ENCODE measurements at regions not wholly inside any gene's neighbourhood (a gene's known extent, or its start where the extent isn't known, plus 50 kb on each side); places are given as distances from the start of the nearest gene placed in this dataset.

DNA sequence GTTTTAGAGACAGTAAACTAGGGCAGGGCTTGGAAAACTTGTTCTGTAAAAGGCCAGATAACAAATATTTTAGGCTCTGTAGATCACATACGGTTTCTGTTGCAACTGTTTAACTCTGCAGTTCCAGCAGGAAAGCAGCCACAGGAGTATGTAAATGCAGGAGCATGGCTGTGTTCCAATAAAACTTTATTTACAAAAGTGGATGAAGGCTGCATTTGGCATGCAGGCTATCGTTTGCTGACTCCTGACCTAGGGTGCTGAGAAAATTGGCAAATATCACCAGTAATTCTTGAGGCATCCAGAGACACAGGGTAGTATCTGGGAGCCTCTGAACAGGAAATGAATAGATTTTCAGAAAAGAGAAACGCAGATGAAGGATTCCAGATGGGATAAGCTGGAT lies 274.0 kb downstream of the MAF start:
- ChIA-PET CTCF (no interaction called here), POLR2A (no interaction called here)
- intact Hi-C loops (cut with micrococcal nuclease; ENCODE audit: unreplicated experiment), result loop anchor here (5.0 kb wide), 1 partner anchor 49 kb away; no protein-coding TSS in a partner anchor

DNA sequence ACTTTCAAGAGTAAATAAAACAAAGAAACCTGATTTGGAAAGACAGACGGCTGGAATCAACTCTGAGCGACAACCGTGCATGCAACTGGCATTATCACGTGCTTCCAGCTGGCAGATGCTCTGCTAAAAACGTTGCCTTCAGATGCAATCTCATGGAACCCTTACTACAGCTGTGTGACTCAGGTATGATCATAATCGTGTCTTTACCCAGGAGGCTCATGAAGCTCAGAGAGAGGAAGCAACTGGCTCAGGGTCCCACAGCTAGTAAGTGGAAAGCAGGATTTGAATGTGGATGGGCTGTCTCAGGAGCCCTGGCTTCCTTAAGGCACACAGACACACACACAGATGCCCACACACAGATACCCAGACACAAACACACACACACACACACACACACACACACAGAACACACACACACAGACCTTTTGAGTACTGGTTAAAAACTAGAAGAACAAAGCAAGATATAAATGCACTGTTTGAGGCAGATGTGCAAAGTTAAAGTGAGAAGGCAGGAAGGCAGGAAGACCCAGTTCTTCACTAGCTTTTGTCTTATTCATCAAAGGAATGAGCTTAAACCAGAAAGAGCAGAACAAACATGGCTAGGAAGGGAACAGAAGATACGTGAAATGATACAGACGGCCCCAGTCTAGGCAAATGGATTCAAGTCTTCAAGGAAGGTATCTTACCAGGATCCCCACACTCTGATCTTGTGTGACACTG lies 275.2 kb downstream of the MAF start:
- Mint-ChIP-seq H3K9me3 (ENCODE audit: unreplicated experiment) (no peaks in the 10 kb centered on the region), H3K36me3 (ENCODE audit: insufficient read depth, unreplicated experiment) (no peaks in the 10 kb centered on the region), H3K4me3 (ENCODE audit: unreplicated experiment) (no peak overlapping the region), H3K27me3 (ENCODE audit: insufficient read depth, unreplicated experiment) (peaks cover 9% of the 10 kb centered on the region), H3K4me1 (ENCODE audit: low read depth, unreplicated experiment) (peaks cover 10% of the 10 kb centered on the region), H3K27ac (ENCODE audit: unreplicated experiment) (no peak overlapping the region)
- intact Hi-C loops (cut with micrococcal nuclease; ENCODE audit: unreplicated experiment), result loop anchor here (5.0 kb wide), 1 partner anchor 48 kb away; no protein-coding TSS in a partner anchor
- H3K27me3 ChIP-seq (replicated peaks; ENCODE audit: control insufficient read depth, insufficient read depth, low read length), result peaks cover 2% of the 10 kb centered on the region; the same call in 1 of the 2 replicates
- ChIA-PET POLR2A (no interaction called here), CTCF (no interaction called here)
- H3K36me3 ChIP-seq (ENCODE audit: control insufficient read depth, insufficient read depth, low read length), result no peaks in the 10 kb centered on the region
- BruUV-seq (replicated peaks), result no TSS peak
- H3K4me3 ChIP-seq (ENCODE audit: low read depth, low read length), result no peak overlapping the region
- TF ChIP-seq, protein P1, sequence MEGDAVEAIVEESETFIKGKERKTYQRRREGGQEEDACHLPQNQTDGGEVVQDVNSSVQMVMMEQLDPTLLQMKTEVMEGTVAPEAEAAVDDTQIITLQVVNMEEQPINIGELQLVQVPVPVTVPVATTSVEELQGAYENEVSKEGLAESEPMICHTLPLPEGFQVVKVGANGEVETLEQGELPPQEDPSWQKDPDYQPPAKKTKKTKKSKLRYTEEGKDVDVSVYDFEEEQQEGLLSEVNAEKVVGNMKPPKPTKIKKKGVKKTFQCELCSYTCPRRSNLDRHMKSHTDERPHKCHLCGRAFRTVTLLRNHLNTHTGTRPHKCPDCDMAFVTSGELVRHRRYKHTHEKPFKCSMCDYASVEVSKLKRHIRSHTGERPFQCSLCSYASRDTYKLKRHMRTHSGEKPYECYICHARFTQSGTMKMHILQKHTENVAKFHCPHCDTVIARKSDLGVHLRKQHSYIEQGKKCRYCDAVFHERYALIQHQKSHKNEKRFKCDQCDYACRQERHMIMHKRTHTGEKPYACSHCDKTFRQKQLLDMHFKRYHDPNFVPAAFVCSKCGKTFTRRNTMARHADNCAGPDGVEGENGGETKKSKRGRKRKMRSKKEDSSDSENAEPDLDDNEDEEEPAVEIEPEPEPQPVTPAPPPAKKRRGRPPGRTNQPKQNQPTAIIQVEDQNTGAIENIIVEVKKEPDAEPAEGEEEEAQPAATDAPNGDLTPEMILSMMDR (IDR thresholded peaks at IDR 0.05; ENCODE audit: insufficient read depth in 1 of 2, low read depth in 1 of 2, low read length in 1 of 2, severe bottlenecking in 1 of 2, unreplicated experiment in 1 of 2), result no peak
- DNase-seq, result no peak
- H3K4me1 ChIP-seq, result peaks cover 10% of the 10 kb centered on the region
- H3K9me3 ChIP-seq, result no peaks in the 10 kb centered on the region

More for the DNA sequence above, 274.0 kb downstream of the MAF start:
- no peaks in the 10 kb centered on the region for H3K36me3 Mint-ChIP-seq (ENCODE audit: insufficient read depth, unreplicated experiment)
- peaks cover 18% of the 10 kb centered on the region for H3K4me1 Mint-ChIP-seq (ENCODE audit: low read depth, unreplicated experiment)
- Histone ChIP-seq H3K4me3 (ENCODE audit: low read depth, low read length) (no peak overlapping the region), H3K27me3 (replicated peaks; ENCODE audit: control insufficient read depth, insufficient read depth, low read length) (peaks cover 2% of the 10 kb centered on the region; the same call in 1 of the 2 replicates), H3K36me3 (ENCODE audit: control insufficient read depth, insufficient read depth, low read length) (no peaks in the 10 kb centered on the region), H3K4me1 (peaks cover 17% of the 10 kb centered on the region), H3K9me3 (no peaks in the 10 kb centered on the region)
- no peak overlapping the region for H3K27ac Mint-ChIP-seq (ENCODE audit: unreplicated experiment)
- TF ChIP-seq, protein P1 (IDR thresholded peaks at IDR 0.05; ENCODE audit: insufficient read depth in 1 of 2, low read depth in 1 of 2, low read length in 1 of 2, severe bottlenecking in 1 of 2, unreplicated experiment in 1 of 2), result no peak
- peaks cover 7% of the 10 kb centered on the region for H3K27me3 Mint-ChIP-seq (ENCODE audit: insufficient read depth, unreplicated experiment)
- H3K4me3 Mint-ChIP-seq (ENCODE audit: unreplicated experiment), result no peak overlapping the region
- H3K9me3 Mint-ChIP-seq (ENCODE audit: unreplicated experiment), result no peaks in the 10 kb centered on the region
- no TSS peak for BruUV-seq (replicated peaks)
- DNase-seq, result no peak

DNA sequence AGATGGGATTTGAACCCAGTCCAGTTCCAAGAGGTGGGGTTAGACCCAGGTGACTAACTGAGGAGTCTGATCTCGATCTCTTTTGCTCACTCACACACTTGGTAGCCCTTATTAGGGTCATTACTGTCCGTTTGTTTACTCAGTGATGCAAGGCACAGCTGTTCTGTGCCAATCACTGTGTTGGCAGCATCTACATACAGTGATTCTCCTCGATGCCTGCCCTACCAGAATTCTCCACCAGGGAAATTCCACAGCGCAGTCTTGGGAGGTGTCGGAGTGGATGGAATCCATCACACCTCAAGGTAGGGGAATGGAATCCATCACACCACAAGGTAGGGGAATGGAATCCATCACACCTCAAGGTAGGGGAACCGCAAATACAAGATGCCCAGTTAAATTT lies 279.6 kb downstream of the MAF start:
- no peaks in the 10 kb centered on the region for H3K36me3 ChIP-seq (ENCODE audit: control insufficient read depth, insufficient read depth, low read length)
- no TSS peak for BruUV-seq (replicated peaks)
- no peaks in the 10 kb centered on the region for H3K9me3 ChIP-seq
- H3K27me3 ChIP-seq (replicated peaks; ENCODE audit: control insufficient read depth, insufficient read depth, low read length), result peaks cover 2% of the 10 kb centered on the region; the same call in 1 of the 2 replicates
- TF ChIP-seq, protein P1 (IDR thresholded peaks at IDR 0.05; ENCODE audit: insufficient read depth in 1 of 2, low read depth in 1 of 2, low read length in 1 of 2, severe bottlenecking in 1 of 2, unreplicated experiment in 1 of 2), result no peak
- no peak for DNase-seq
- Mint-ChIP-seq H3K27ac (ENCODE audit: unreplicated experiment) (no peak overlapping the region), H3K4me3 (ENCODE audit: unreplicated experiment) (no peak overlapping the region), H3K4me1 (ENCODE audit: low read depth, unreplicated experiment) (no peaks in the 10 kb centered on the region), H3K27me3 (ENCODE audit: insufficient read depth, unreplicated experiment) (peaks cover 30% of the 10 kb centered on the region), H3K36me3 (ENCODE audit: insufficient read depth, unreplicated experiment) (no peaks in the 10 kb centered on the region), H3K9me3 (ENCODE audit: unreplicated experiment) (no peaks in the 10 kb centered on the region)
- H3K4me1 ChIP-seq, result no peaks in the 10 kb centered on the region
- intact Hi-C loops (cut with micrococcal nuclease; ENCODE audit: unreplicated experiment), result no loop called here
- H3K4me3 ChIP-seq (ENCODE audit: low read depth, low read length), result no peak overlapping the region
- CTCF ChIA-PET, result no interaction called here
- POLR2A ChIA-PET, result no interaction called here
